HepG2 (cell line): ENCODE measurements at regions not wholly inside any gene's neighbourhood (a gene's known extent, or its start where the extent isn't known, plus 50 kb on each side); places are given as distances from the start of the nearest gene placed in this dataset.

ENCODE experiments used
- ATAC-seq: fragments of 200-7000 bp; cut with Tn5 transposase; 3 replicates; pipeline ENCODE4 v1.9.1; 2020; ENCODE audit warnings: mild to moderate bottlenecking, moderate library complexity
- BruUV-seq: library from RNA; stranded (reverse); fragments of 400-500 nt; replicated peaks from 2 replicates; lab custom pipeline; 2021; lab: Mats Ljungman, UMichigan
- CTCF ChIA-PET: fragments of 300-600 bp; formaldehyde crosslinking; extraction: SDS; loops from one replicate; lab custom pipeline; 2021; ENCODE audit warnings: low total read pairs, inconsistent platforms, low intra/inter-chr PET ratio; lab: Yijun Ruan, JAX
- POLR2A ChIA-PET: fragments of 350-600 bp; sonication (Branson Sonifier 250); formaldehyde crosslinking; loops from one replicate; lab custom pipeline; 2020; ENCODE audit warnings: antibody characterized with exemption, inconsistent platforms; lab: Yijun Ruan, JAX
- DNase-seq: peaks from one replicate; pipeline ENCODE4 v3.0.0-alpha.2; 2015; ENCODE audit warnings: low spot score
- FAIRE-seq: peaks from 3 replicates; lab custom pipeline; 2011; peaks lifted over from hg19 to GRCh38; lab: Jason Lieb, UNC
- H2AFZ ChIP-seq: one replicate; pipeline ENCODE4 v1.6.1; 2011; ENCODE audit warnings: low read length, inconsistent platforms
- H3K27ac ChIP-seq: fragments of 300-600 bp; 3 replicates; pipeline ENCODE4 v1.8.0; 2011; ENCODE audit warnings: mixed run types, mild to moderate bottlenecking, mixed read lengths, low read length, inconsistent platforms; ENCODE audit not compliant: insufficient read depth; ENCODE audit errors: extremely low read length
- H3K27me3 ChIP-seq, 2 experiments: fragments of 200-600 bp in 1 of 2; 2 replicates in 1 of 2; 3 replicates in 1 of 2; pipeline versions ENCODE4 v1.6.0 to v1.8.0; 2011; ENCODE audit warnings: low read length in 2 of 2, mild to moderate bottlenecking in 2 of 2, moderate library complexity in 2 of 2, inconsistent platforms in 1 of 2; ENCODE audit not compliant: insufficient read depth in 2 of 2, control insufficient read depth in 1 of 2
- H3K36me3 ChIP-seq, 2 experiments: fragments of 200-600 bp in 1 of 2; replicated peaks in 1 of 2; 2 replicates in 1 of 2; 3 replicates in 1 of 2; pipeline versions ENCODE4 v1.5.1 to v1.8.0; 2011; ENCODE audit warnings: low read length in 2 of 2, inconsistent platforms in 1 of 2; ENCODE audit not compliant: insufficient read depth in 2 of 2, control insufficient read depth in 1 of 2
- H3K4me1 ChIP-seq: 2 replicates; pipeline ENCODE4 v1.5.1; 2012; ENCODE audit warnings: low read length, inconsistent platforms; ENCODE audit not compliant: insufficient read depth
- H3K4me2 ChIP-seq: 2 replicates; pipeline ENCODE4 v1.6.0; 2011; ENCODE audit warnings: low read depth, low read length, inconsistent platforms
- H3K4me3 ChIP-seq, 3 experiments: fragments of 200-600 bp in 1 of 3; sonication (generic), shearing (Covaris generic) in 1 of 3; replicated peaks in 1 of 3; 2 replicates each; pipeline ENCODE4 v1.5.1; 2011 to 2016; ENCODE audit warnings: low read length in 3 of 3, inconsistent platforms in 2 of 3, low read depth in 2 of 3, mild to moderate bottlenecking in 2 of 3, control low read depth in 1 of 3, mixed read lengths in 1 of 3; ENCODE audit not compliant: insufficient read depth in 1 of 3
- H3K79me2 ChIP-seq: one replicate; pipeline ENCODE4 v1.6.1; 2011; ENCODE audit warnings: low read length, inconsistent platforms; ENCODE audit not compliant: insufficient read depth
- H3K9ac ChIP-seq: 2 replicates; pipeline ENCODE4 v1.6.0; 2011; ENCODE audit warnings: mild to moderate bottlenecking, low read depth, low read length, inconsistent platforms; ENCODE audit not compliant: insufficient read depth
- H3K9me3 ChIP-seq: 2 replicates; pipeline ENCODE4 v1.5.1; 2012; ENCODE audit warnings: mild to moderate bottlenecking, low read length
- H4K20me1 ChIP-seq: 2 replicates; pipeline ENCODE4 v1.6.0; 2011; ENCODE audit warnings: inconsistent platforms, mild to moderate bottlenecking, low read length, moderate library complexity; ENCODE audit not compliant: insufficient read depth
- CEBPB ChIP-seq: IDR thresholded peaks from 2 replicates; pipeline ENCODE4 v1.6.1; 2011; ENCODE audit warnings: low read depth, low read length, improper control_type of control experiment, borderline replicate concordance
- ETV5 ChIP-seq: IDR thresholded peaks from 2 replicates; pipeline ENCODE4 v1.6.1; 2018; ENCODE audit warnings: missing biosample characterization, missing genetic modification reagents, inconsistent platforms, borderline replicate concordance
- FOXC1 ChIP-seq: sonication (generic); formaldehyde crosslinking; IDR thresholded peaks from 2 replicates; pipeline ENCODE4 v1.8.0; 2022; ENCODE audit warnings: mild to moderate bottlenecking, missing genetic modification reagents, borderline replicate concordance
- GATAD1 ChIP-seq: IDR thresholded peaks from 2 replicates; pipeline ENCODE4 v1.6.1; 2016; ENCODE audit warnings: missing genetic modification reagents, missing compliant biosample characterization
- GRHL1 ChIP-seq: sonication (generic); formaldehyde crosslinking; conservative IDR thresholded peaks from 2 replicates; pipeline ENCODE4 v1.8.0; 2022; ENCODE audit warnings: missing genetic modification reagents
- MYNN ChIP-seq: sonication (generic); formaldehyde crosslinking; IDR thresholded peaks from 2 replicates; pipeline ENCODE4 v1.4.0; 2020; ENCODE audit warnings: mild to moderate bottlenecking, low read depth, missing genetic modification reagents
- PCBP2 ChIP-seq: fragments of 200-400 bp; formaldehyde crosslinking; optimal IDR thresholded peaks from 2 replicates; pipeline ENCODE3; 2018; ENCODE audit warnings: low read length, low read depth; ENCODE audit not compliant: poor library complexity, severe bottlenecking
- RFX5 ChIP-seq: IDR thresholded peaks from 2 replicates; pipeline ENCODE4 v1.6.1; 2011; ENCODE audit warnings: low read depth, low read length, improper control_type of control experiment
- SALL1 ChIP-seq: sonication (generic); formaldehyde crosslinking; IDR thresholded peaks from 2 replicates; pipeline ENCODE4 v1.8.0; 2022; ENCODE audit warnings: mild to moderate bottlenecking, missing genetic modification reagents
- XBP1 ChIP-seq: sonication (generic); formaldehyde crosslinking; IDR thresholded peaks from 2 replicates; pipeline ENCODE4 v1.5.0; 2020; ENCODE audit warnings: missing genetic modification reagents
- ZNF609 ChIP-seq: sonication (generic); formaldehyde crosslinking; IDR thresholded peaks from 2 replicates; pipeline ENCODE4 v1.4.0; 2020; ENCODE audit warnings: mild to moderate bottlenecking, missing genetic modification reagents, borderline replicate concordance
- ZNF691 ChIP-seq: sonication (generic); formaldehyde crosslinking; IDR thresholded peaks from 2 replicates; pipeline ENCODE4 v1.4.0; 2020; ENCODE audit warnings: missing genetic modification reagents, low read depth, mild to moderate bottlenecking, borderline replicate concordance
- ZNF775 ChIP-seq: sonication (generic); formaldehyde crosslinking; IDR thresholded peaks from 2 replicates; pipeline ENCODE4 v1.4.0; 2020; ENCODE audit warnings: missing genetic modification reagents, mild to moderate bottlenecking, moderate library complexity, borderline replicate concordance
- ZSCAN9 ChIP-seq: IDR thresholded peaks from 2 replicates; pipeline ENCODE4 v1.6.1; 2016; ENCODE audit warnings: borderline replicate concordance
- WGBS: methylation state at CpG from one replicate; pipeline ENCODE4 v1.1.6; 2017; ENCODE audit warnings: low lambda C conversion rate; 5-methylcytosine and 5-hydroxymethylcytosine counted together
- in situ Hi-C: cut with HindIII; loops from 2 replicates; pipeline ENCODE4 v1.10.0; 2017; ENCODE audit warnings: low pct_unique_long_range_greater_than_20kb; ENCODE audit not compliant: extremely low pct_ligation_motif_present
- intact Hi-C: fragments of 100-400 bp; cut with micrococcal nuclease; formaldehyde crosslinking; loops from one replicate; pipeline ENCODE4 v1.10.0; 2022; ENCODE audit not compliant: unreplicated experiment

DNA sequence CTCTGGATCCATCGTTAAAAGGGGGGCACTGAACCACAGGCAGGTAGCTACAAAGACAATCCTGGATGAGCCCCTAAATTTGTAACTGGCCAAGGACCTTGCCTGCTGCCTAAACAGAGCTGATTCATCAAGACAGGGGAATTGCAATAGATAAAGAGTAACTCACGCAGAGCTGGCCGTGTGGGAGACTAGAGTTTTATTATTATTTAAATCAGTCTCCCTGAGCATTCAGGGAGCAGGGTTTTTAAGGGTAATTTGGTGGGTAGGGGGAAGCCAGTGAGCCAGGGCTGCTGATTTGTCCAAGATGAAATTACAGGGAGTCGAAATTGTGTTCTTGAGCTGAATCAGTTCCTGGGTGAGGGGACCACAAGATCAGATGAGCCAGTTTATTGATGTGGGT is 885.1 kb upstream of the CADM2 start:
- no peak for DNase-seq
- TF ChIP-seq CEBPB (no peak), ZNF775 (CRISPR knock-in tag) (no peak), ETV5 (no peak), GRHL1 (no peak), MYNN (CRISPR knock-in tag) (no peak), ZNF609 (CRISPR knock-in tag) (no peak), SALL1 (no peak), PCBP2 (no peak), GATAD1 (CRISPR knock-in tag) (no peak), XBP1 (CRISPR knock-in tag) (no peak), ZNF691 (no peak), FOXC1 (CRISPR knock-in tag) (no peak), RFX5 (no peak), ZSCAN9 (CRISPR knock-in tag) (no peak)
- TF ChIP-seq, all 625 proteins: peak for 0
- Histone ChIP-seq H3K4me2 (no peak overlapping the region), H3K4me3 (no peak overlapping the region), H2AFZ (no peak overlapping the region), H3K9ac (no peak overlapping the region), H3K27ac (no peak overlapping the region), H3K9me3 (no peaks in the 10 kb centered on the region), H3K79me2 (no peaks in the 10 kb centered on the region), H3K27me3 (no peaks in the 10 kb centered on the region), H4K20me1 (no peaks in the 10 kb centered on the region), H3K36me3 (no peaks in the 10 kb centered on the region), H3K4me1 (no peaks in the 10 kb centered on the region)
- ChIA-PET POLR2A (no interaction called here), CTCF (no interaction called here)
- ATAC-seq (no peak), FAIRE-seq (no peak)
- intact Hi-C loops (no loop called here), in situ Hi-C loops (no loop called here)
- no TSS peak for BruUV-seq
- 2% methylated on average over 4 of the region's 4 CpGs for WGBS
